ENCODE measurements at regions not wholly inside any gene's neighbourhood (a gene's known extent, or its start where the extent isn't known, plus 50 kb on each side); places are given as distances from the start of the nearest gene placed in this dataset.

- TF ChIP-seq EP300 (IDR thresholded peaks at IDR 0.05) (no peak), POLR2A (IDR thresholded peaks at IDR 0.05; ENCODE audit: low read depth) (no peak)
- TF ChIP-seq, protein P1, sequence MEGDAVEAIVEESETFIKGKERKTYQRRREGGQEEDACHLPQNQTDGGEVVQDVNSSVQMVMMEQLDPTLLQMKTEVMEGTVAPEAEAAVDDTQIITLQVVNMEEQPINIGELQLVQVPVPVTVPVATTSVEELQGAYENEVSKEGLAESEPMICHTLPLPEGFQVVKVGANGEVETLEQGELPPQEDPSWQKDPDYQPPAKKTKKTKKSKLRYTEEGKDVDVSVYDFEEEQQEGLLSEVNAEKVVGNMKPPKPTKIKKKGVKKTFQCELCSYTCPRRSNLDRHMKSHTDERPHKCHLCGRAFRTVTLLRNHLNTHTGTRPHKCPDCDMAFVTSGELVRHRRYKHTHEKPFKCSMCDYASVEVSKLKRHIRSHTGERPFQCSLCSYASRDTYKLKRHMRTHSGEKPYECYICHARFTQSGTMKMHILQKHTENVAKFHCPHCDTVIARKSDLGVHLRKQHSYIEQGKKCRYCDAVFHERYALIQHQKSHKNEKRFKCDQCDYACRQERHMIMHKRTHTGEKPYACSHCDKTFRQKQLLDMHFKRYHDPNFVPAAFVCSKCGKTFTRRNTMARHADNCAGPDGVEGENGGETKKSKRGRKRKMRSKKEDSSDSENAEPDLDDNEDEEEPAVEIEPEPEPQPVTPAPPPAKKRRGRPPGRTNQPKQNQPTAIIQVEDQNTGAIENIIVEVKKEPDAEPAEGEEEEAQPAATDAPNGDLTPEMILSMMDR (IDR thresholded peaks at IDR 0.05): no peak
Observed at GRCh38 chr4:23369331-23369730, 520.5 kb downstream of the PPARGC1A start.

Measured in esophagus muscularis mucosa (tissue), 4 donors.